K562 (cell line): ENCODE measurements at regions not wholly inside any gene's neighbourhood (a gene's known extent, or its start where the extent isn't known, plus 50 kb on each side); places are given as distances from the start of the nearest gene placed in this dataset.

Experiments
- ATAC-seq: fragments of 200-7000 bp; cut with Tn5 transposase; 3 replicates; pipeline ENCODE4 v1.9.1; 2020; ENCODE audit warnings: moderate library complexity
- BruUV-seq: library from RNA; stranded (reverse); fragments of 400-500 nt; replicated peaks from 2 replicates; lab custom pipeline; 2021; lab: Mats Ljungman, UMichigan
- CTCF ChIA-PET: fragments of 300-600 bp; formaldehyde crosslinking; extraction: SDS; loops from one replicate; lab custom pipeline; 2021; ENCODE audit warnings: low intra/inter-chr PET ratio; lab: Yijun Ruan, JAX
- POLR2A ChIA-PET: fragments of 300-600, 350-650 bp; sonication (Branson Sonifier 250); formaldehyde crosslinking; extraction: SDS; loops from one replicate; lab custom pipeline; 2021; ENCODE audit warnings: antibody characterized with exemption, inconsistent platforms; lab: Yijun Ruan, JAX
- DNase-seq, 4 experiments: peaks; one replicate each; pipeline versions ENCODE4 v3.0.0 to v3.0.0-alpha.2; 2011 to 2018; ENCODE audit warnings: low spot score in 3 of 4, mixed read lengths in 3 of 4; ENCODE audit errors: extremely low read depth in 1 of 4
- FAIRE-seq: peaks from 2 replicates; lab custom pipeline; 2011; peaks lifted over from hg19 to GRCh38; lab: Jason Lieb, UNC
- H2AFZ ChIP-seq: 2 replicates; pipeline ENCODE4 v1.6.0; 2011; ENCODE audit warnings: low read depth, low read length, control low read depth, inconsistent platforms
- H3K27ac ChIP-seq: fragments of 200-600 bp; 3 replicates; pipeline ENCODE4 v1.8.0; 2011; ENCODE audit warnings: low read depth, mild to moderate bottlenecking, control low read depth, inconsistent platforms, low read length, moderate library complexity, mixed read lengths; ENCODE audit errors: extremely low read depth
- H3K27me3 ChIP-seq, 2 experiments: fragments of 300-600 bp in 1 of 2; 2 replicates in 1 of 2; 3 replicates in 1 of 2; pipeline versions ENCODE4 v1.6.0 to v1.8.0; 2011; ENCODE audit warnings: inconsistent platforms in 2 of 2, low read length in 2 of 2, mild to moderate bottlenecking in 1 of 2, mixed read lengths in 1 of 2, moderate library complexity in 1 of 2; ENCODE audit not compliant: control insufficient read depth in 2 of 2, insufficient read depth in 2 of 2
- H3K36me3 ChIP-seq: fragments of 300-600 bp; 3 replicates; pipeline ENCODE4 v1.8.0; 2011; ENCODE audit warnings: mild to moderate bottlenecking, low read length, inconsistent platforms; ENCODE audit not compliant: control insufficient read depth, insufficient read depth
- H3K4me1 ChIP-seq, 2 experiments: fragments of 200-600 bp in 1 of 2; replicated peaks in 1 of 2; 2 replicates in 1 of 2; 3 replicates in 1 of 2; pipeline versions ENCODE4 v1.5.1 to v1.8.0; 2011; ENCODE audit warnings: inconsistent platforms in 2 of 2, low read length in 2 of 2, mild to moderate bottlenecking in 1 of 2, mixed read lengths in 1 of 2, moderate library complexity in 1 of 2; ENCODE audit not compliant: control insufficient read depth in 2 of 2, insufficient read depth in 2 of 2
- H3K4me2 ChIP-seq: 2 replicates; pipeline ENCODE4 v1.6.1; 2011; ENCODE audit warnings: low read length, control low read depth, inconsistent platforms, mixed read lengths; ENCODE audit not compliant: insufficient read depth
- H3K4me3 ChIP-seq: fragments of 200-600 bp; sonication (generic), shearing (Covaris generic); 2 replicates; pipeline ENCODE4 v1.5.1; 2016; ENCODE audit warnings: control low read depth, inconsistent platforms
- H3K79me2 ChIP-seq: fragments of 200-600 bp; 3 replicates; pipeline ENCODE4 v1.8.0; 2011; ENCODE audit warnings: low read length, inconsistent platforms; ENCODE audit not compliant: control insufficient read depth, insufficient read depth
- H3K9ac ChIP-seq, 2 experiments: 2 replicates each; pipeline versions ENCODE4 v1.6.0 to v1.6.1; 2011; ENCODE audit warnings: low read depth in 2 of 2, low read length in 2 of 2, control low read depth in 1 of 2, inconsistent platforms in 1 of 2, mild to moderate bottlenecking in 1 of 2, mixed read lengths in 1 of 2; ENCODE audit not compliant: insufficient read depth in 1 of 2
- H3K9me1 ChIP-seq: one replicate; pipeline ENCODE4 v1.6.0; 2011; ENCODE audit warnings: inconsistent platforms, mild to moderate bottlenecking, low read length, moderate library complexity; ENCODE audit not compliant: control insufficient read depth, insufficient read depth
- H3K9me3 ChIP-seq: replicated peaks from 2 replicates; pipeline ENCODE4 v1.5.1; 2011; ENCODE audit warnings: low read depth, low read length, inconsistent platforms; ENCODE audit not compliant: control insufficient read depth, insufficient read depth
- H4K20me1 ChIP-seq: replicated peaks from 2 replicates; pipeline ENCODE4 v1.6.1; 2011; ENCODE audit warnings: low read length, inconsistent platforms, mixed read lengths; ENCODE audit not compliant: control insufficient read depth, insufficient read depth
- ARID3B ChIP-seq: fragments of 250-450 bp; sonication (Bioruptor Pico); IDR thresholded peaks from 2 replicates; pipeline ENCODE4 v1.4.0; 2020; ENCODE audit warnings: borderline replicate concordance
- BCLAF1 ChIP-seq, 2 experiments: fragments of 450-650 bp in 1 of 2; IDR thresholded peaks; 2 replicates each; pipeline ENCODE4 v1.6.1; 2011 to 2017; ENCODE audit warnings: low read depth in 2 of 2, antibody characterized with exemption in 1 of 2, borderline replicate concordance in 1 of 2, low read length in 1 of 2, mild to moderate bottlenecking in 1 of 2, mixed read lengths in 1 of 2; ENCODE audit not compliant: control insufficient read depth in 1 of 2
- DLX4 ChIP-seq: fragments of 250-450 bp; sonication (Bioruptor Pico); IDR thresholded peaks from 2 replicates; pipeline ENCODE4 v1.6.1; 2021; ENCODE audit warnings: mild to moderate bottlenecking
- HNRNPL ChIP-seq: fragments of 200-400 bp; formaldehyde crosslinking; IDR thresholded peaks from 2 replicates; pipeline ENCODE4 v1.6.1; 2017; ENCODE audit warnings: low read depth, mild to moderate bottlenecking, low read length
- ILK ChIP-seq: fragments of 450-650 bp; IDR thresholded peaks from 2 replicates; pipeline ENCODE4 v1.6.1; 2016; ENCODE audit warnings: missing genetic modification characterization, low read depth, mild to moderate bottlenecking, missing compliant biosample characterization, moderate library complexity, borderline replicate concordance
- PHF20 ChIP-seq: fragments of 450-650 bp; IDR thresholded peaks from 2 replicates; pipeline ENCODE4 v1.6.1; 2018; ENCODE audit not compliant: partially characterized antibody
- SMARCB1 ChIP-seq: IDR thresholded peaks from 2 replicates; pipeline ENCODE4 v1.6.1; 2011; ENCODE audit warnings: improper control_type of control experiment, low read depth; ENCODE audit not compliant: insufficient read length
- WGBS: fragments of 100-300 bp; shearing (Covaris generic); methylation state at CpG from one replicate; pipeline ENCODE4 v1.1.6; 2016; ENCODE audit warnings: low coverage, mixed read lengths; ENCODE audit not compliant: insufficient coverage; ENCODE audit errors: missing lambda C conversion rate; 5-methylcytosine and 5-hydroxymethylcytosine counted together
- in situ Hi-C: fragments of 300-500 bp; cut with MboI; formaldehyde crosslinking; loops from 4 replicates; pipeline ENCODE4 v1.15.0; 2018; ENCODE audit warnings: inconsistent platforms, mixed read lengths
- intact Hi-C: fragments of 100-400 bp; cut with micrococcal nuclease; formaldehyde crosslinking; loops from 2 replicates; pipeline ENCODE4 v1.14.2; 2022

- CTCF ChIA-PET, result no interaction called here
- in situ Hi-C loops, result no loop called here
Observed at GRCh38 chr1:118753976-118754375, 234.2 kb downstream of the TBX15 start.

More at GRCh38 chr1:118753976-118754375, 234.2 kb downstream of the TBX15 start:
- BruUV-seq, result no TSS peak
- no peak overlapping the region for H2AFZ ChIP-seq
- H3K27ac ChIP-seq, result no peak overlapping the region
- no peak for DNase-seq
- H3K9me3 ChIP-seq, result no peaks in the 10 kb centered on the region
- 0% methylated on average over 1 of the region's 1 CpG for WGBS
- no peaks in the 10 kb centered on the region for H4K20me1 ChIP-seq
- no peak for ATAC-seq
- no peaks in the 10 kb centered on the region for H3K36me3 ChIP-seq
- POLR2A ChIA-PET, result no interaction called here
- H3K4me3 ChIP-seq, result no peak overlapping the region
- no peak for FAIRE-seq
- H3K4me2 ChIP-seq, result no peak overlapping the region
- no peaks in the 10 kb centered on the region for H3K27me3 ChIP-seq
- TF ChIP-seq HNRNPL (no peak), ILK (no peak), BCLAF1 (IDR thresholded peaks at IDR 0.05; ENCODE audit: borderline replicate concordance in 1 of 2, control insufficient read depth in 1 of 2, low read depth in 2 of 2, low read length in 1 of 2) (no peak), DLX4 (CRISPR knock-in tag) (no peak), ARID3B (CRISPR knock-in tag) (no peak), PHF20 (no peak), SMARCB1 (no peak)
- no peaks in the 10 kb centered on the region for H3K79me2 ChIP-seq
- H3K9me1 ChIP-seq, result no peaks in the 10 kb centered on the region
- H3K9ac ChIP-seq, result no peak overlapping the region
- no peaks in the 10 kb centered on the region for H3K4me1 ChIP-seq
- intact Hi-C loops, result no loop called here
